ENCODE measurements at regions not wholly inside any gene's neighbourhood (a gene's known extent, or its start where the extent isn't known, plus 50 kb on each side); places are given as distances from the start of the nearest gene placed in this dataset.

DNA sequence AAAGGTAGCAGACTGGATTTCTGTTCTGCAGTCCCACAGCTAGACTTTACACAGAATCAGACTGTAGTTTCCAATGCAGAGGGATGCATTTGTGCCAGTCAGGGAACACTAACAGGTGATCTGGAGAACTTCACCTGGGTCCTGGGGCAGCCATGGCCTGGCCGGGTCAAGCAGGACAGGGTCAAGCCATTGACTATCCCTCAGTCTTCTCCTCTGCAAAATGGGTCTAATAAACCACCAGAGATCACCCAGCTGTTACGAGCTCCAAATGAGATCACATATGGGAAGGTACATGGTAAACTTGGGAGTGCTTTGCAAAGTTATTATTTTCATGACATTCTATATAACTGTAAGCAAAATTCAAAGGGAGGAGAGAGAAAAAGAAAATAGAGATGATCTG lies 294.1 kb downstream of the CDCA7 start:
- DNase-seq (ENCODE audit: low read depth) = no peak

DNA sequence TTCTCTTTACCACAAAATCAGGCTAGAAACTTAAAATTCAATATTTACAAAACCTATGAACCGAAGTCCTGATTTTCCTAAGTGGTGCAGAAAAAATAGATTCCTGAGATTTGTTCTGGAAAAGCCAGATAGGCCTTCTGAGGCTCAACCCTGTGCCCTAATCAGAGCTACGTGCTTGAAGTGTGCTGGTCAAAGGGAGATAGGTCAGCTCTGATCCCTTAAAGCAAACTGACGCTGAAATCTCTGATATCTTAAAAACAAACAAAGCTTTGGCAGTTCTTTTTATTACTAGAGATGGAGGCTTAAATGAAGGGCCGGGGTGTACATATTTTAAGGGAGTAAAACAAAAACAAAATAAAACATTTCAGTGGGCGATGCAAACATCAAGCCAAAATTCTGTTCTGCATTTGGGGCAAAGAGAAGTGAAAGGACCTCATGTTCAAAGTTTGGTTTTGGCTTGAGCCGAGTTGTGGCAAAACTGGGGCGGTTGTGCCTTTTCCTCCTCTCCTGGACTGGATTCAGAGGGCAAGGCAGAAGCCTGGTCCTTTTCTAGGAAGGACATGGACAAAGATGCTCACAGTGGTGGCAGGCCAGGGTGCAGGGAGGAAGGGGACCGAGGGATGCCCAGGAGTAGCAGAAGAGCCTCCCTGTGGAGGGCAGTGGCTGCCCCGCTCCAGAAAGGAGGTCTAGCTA lies 295.0 kb downstream of the CDCA7 start:
- no peak for DNase-seq (ENCODE audit: low read depth)

DNA sequence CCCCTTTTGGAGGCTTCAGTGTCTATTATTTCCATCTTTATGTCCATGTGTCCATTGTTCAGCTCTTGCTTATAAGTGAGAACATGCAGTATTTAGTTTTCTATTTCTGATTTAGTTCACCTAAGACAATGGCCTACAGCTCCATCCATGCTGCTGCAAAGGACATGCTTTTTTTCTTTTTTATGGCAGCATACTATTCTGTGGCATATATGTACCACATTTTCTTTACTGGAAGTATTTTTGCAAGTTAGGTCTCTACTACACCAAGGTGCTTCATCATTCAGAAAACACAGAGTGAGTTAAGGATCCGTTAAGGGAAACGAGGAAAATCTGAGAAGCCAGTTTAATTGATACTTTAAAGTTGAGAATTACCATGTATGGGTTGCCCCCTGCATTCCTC lies 297.2 kb downstream of the CDCA7 start:
- DNase-seq (ENCODE audit: low read depth) = no peak

DNA sequence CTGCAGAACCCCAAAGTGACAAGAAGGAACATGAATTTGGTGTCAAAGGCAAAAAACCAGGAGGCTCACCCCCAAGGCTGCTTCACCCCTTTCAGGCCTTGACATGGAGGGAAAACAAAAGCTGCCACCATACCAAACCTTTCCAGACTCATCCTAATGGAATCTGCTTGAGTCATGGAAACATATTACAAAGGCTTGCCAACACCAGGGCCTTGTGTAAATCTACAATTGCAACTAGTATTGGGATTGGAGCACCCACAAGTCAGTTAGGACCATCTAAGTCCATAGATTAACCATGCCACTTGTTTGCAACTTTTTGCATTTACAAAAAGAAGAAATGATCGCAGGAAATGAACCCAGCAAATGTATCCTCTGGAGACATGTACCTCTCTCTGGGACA lies 297.6 kb downstream of the CDCA7 start:
- peak; percentile 90 for DNase-seq (ENCODE audit: low read depth)

DNA sequence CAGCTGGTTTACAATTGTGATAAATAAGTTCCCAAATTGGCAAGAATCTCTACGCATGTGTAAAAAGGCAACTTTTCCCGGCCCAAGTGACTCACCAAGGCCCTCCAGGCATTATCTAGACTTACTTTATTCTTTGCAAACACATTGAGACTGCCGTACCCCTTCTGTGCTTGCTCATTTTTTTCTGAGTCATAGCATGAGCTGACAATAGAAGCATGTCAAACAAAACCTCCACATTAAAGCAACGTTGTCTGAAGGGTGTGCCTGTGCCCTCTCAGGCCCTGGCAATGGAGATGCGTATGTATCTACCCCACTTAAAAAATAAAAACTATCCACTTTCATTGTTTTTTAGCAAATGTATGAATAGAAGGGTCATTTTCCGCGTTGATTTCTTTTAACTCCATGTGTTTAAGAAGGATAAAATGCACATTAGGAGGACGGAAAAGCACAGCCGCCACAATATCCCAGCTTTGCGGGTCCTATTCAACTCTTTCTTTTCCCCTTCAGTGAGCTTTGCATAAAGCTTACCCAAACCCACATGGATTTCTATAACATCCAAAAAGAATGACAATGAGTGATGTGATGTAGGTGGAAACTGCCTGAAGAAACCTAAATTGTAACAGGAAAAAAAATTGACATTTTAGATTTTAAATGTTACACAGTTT lies 298.2 kb downstream of the CDCA7 start:
- peak; percentile 93 for DNase-seq (ENCODE audit: low read depth)

DNA sequence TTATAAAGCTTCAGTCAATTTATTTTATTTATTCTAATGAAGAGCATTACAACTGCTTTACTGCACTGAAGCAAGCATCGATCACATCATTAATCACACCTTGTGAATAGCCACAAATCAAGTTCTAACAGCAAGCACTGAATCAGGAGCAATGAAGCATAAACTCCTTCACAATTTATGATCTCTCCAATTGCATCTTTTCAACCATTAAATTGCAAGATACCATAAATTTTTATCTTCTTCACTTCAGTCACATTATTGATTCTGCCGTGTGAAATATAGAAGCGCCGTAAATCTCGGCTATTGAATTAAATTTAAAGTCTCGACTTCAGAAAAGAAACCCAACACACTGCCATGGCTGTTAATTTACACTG lies 298.7 kb downstream of the CDCA7 start:
- DNase-seq (ENCODE audit: low read depth) = no peak

DNA sequence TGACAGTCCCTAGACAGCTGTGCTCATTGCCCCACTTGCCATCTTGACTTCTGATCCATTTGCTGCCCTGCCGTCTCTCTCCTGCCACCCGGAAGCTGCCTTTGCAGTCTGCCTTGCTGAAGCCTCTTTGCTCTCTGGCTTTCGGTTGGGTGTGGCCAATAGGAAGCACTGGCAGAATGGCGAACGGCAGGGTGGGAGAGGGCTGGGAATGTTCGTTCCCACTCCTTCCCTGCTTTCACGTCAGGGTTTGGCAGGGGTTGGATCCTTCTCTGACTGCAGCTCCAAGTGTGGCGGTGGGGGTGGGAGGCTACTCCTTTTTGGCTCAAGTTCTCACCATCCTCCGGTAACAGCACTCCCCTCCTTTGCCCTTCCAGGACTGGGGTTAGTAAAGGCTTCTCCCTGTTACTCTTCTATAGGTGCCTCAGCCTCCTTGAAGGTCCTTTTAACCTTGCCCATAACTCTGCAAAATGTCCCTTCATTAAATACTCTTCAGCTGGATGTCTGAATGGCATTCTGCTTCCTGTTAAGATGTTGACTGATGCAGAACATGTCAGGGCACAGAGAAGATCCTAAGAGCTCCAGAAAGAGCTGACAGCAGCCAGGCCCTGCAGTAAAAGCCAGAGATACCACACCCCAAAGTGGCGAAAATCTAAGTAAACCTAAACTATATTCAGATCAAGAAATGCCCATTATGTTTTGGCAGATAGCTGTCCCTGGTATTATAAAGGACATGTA lies 299.7 kb downstream of the CDCA7 start:
- no peak for DNase-seq (ENCODE audit: low read depth)

DNA sequence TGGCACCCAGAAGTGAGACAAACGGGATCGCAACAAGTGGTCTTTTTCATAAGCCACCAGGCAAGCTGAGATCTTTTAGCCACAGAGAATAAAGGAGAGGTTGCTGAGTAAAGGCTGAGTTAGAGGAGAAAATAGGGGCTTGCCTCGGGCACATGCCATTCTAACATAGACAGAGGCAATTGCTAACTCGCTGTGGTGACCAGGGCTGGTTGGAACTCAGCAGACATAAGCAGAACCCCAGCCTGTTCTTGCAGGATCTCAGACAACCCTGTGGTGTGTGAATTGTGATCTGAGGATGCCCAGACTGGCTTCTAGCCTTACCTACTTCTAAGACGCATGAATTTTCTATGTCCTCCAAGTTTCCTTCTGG lies 300.2 kb downstream of the CDCA7 start:
- no peak for DNase-seq (ENCODE audit: low read depth)

DNA sequence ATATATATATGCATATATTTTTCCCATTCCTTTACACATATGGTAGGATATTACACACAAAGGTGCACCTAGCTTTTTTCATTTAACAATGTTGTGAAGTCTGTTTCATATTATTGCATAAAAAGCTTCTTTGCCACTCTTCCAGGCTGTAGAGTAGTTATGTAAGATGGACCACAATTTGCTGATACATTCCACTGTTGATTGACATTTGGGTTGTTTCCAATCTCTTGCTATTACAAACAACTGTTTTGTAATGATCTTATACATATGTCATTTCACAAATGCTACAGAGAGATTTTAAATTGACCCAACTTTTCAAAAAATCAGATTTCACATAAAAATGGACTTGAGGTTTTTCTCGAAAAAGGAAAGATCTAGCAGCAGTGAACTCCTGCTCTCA lies 301.4 kb downstream of the CDCA7 start:
- DNase-seq (ENCODE audit: low read depth) = peak; percentile 65

DNA sequence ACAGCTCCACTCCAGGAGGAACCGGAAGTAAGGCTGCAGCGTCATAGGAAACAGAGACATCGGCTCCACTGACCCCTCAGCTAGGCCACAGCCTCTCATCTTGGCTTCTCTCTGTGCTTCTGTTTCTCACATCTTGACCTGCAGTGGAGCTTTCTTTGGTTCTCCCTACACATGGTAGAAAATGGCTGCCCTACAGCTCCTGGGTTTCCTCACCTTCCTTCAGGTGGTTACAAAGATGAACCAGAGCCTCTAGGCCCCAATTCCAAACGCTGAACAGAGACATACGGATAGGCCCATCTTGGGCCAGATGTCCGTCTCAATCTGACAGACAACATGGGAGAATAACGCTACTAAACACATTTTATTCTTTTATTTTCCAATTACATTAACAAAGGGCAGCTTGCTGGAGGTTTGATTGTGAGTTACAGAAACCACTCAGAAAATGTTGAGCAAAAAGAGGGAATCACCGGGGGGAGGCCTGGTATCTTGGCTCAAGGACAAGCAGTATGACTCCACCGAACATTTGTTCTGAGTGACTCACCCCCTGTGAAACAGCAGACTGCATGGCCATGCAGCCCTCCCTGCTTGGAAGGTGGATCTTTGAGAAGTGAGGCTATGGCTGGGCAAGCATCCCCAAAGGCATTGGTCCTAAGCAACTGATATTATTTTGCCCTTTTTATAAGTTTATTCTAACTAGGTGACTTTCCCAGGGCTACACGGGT lies 303.5 kb downstream of the CDCA7 start:
- peak; percentile 94 for DNase-seq (ENCODE audit: low read depth)

DNA sequence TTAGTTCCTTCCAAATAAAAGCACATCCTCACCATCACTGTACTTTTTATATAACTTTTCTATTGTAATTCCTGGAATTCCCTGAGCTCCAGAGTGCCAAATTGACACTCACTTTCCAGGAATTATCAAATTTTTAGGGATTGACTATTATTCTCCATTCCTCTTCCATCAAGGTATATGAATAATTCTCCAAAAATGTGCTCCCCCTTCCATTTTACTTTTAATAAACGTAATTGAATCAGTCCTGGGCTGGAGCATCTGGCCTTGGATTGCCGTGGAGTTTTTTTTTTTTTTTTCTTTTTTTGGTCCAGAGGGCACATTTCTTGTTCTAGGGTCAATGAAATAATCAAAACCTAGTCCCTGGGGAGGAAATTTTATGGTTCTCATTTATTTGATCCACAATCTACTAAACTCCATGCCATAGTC lies 304.3 kb downstream of the CDCA7 start:
- DNase-seq (ENCODE audit: low read depth) = no peak

DNA sequence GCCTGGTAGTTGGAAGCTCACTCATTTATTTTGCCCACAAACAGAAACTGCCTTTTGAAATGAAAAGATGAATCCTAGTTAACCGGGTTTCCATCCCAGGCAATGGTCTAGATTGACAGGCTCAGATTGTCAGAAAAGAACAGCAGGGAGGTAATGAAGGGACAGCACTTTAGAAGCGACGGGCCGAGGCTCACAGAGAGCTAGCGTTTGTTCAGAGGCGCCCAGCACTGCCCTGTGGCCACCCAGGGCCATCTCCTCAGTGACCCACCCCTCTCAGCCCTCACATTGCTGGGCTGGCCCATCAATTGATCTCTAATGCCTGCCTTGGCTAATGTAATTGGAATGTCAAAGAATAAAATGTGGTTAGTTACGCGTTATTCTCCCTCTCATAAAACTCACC lies 304.8 kb downstream of the CDCA7 start:
- DNase-seq (ENCODE audit: low read depth) = no peak

DNA sequence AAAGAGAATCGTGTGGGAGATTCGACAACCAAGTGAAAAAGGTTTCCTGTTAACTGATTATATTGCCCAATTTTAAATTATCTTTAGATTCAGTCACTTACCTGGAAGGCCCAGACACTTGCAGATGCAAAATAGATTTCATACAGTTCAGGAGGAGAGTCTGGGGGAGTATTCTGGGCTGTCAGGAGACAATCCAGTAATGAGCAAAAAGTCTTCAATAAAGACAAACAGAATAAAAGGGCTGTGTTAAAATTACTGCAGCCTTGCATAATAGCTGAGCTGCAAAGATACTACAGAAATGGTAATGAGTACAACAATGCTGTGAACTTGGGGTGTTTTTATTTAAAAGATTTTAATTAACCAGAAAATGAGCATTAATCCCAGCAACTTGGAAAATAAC lies 303.6 kb downstream of the SP3 start:
- DNase-seq (ENCODE audit: low read depth) = no peak

DNA sequence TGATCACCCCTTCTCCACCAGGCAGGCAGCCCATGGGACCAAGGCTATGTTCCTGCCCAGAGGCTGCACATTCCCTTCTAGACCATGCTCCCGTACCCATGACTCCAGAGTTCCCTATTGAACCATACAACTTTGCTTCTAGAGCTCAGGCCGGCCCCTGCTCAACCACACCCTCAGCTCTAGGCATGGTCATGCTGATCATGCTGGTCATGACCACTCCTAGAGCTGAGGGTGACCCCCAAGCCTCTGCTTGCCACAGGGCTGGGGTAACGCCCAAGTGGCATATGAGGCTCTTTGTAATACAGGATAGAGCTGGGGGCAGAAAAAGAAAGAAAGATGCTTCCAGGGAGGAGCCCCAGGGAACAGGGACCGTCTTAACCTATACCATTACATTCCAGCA lies 301.8 kb downstream of the SP3 start:
- no peak for DNase-seq (ENCODE audit: low read depth)

DNA sequence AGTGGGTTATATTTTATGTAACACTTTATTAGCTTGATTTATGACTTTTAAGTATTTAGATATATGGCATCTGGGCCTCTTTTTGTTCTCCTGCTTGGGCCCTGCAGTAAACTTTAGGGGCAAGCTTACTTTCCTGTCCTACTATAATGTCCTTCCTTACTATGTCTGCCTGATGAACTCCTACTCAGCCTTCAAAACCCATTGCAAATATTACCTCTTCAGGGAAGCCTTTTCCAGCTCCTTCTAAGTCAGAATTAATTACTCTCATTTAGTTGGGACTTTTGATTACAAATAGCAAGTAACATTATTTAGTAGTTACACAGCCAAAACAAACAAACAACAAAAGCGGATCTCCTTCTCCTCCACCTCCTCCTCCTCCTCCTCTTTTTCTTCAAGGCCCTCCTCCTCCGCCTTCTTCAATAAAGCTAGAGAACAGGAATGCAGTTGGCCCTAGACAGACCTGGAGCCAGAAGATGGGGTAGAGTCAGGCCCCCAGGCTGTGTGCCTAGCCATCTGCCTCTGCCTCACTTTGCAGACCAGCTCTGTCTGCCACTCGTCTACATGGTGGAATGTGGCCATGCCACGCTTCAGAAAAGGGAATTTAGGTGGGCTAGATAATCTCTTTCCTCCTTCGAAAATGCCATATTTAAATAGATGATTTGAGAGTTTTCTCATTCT lies 301.2 kb downstream of the SP3 start:
- no peak for DNase-seq (ENCODE audit: low read depth)

DNA sequence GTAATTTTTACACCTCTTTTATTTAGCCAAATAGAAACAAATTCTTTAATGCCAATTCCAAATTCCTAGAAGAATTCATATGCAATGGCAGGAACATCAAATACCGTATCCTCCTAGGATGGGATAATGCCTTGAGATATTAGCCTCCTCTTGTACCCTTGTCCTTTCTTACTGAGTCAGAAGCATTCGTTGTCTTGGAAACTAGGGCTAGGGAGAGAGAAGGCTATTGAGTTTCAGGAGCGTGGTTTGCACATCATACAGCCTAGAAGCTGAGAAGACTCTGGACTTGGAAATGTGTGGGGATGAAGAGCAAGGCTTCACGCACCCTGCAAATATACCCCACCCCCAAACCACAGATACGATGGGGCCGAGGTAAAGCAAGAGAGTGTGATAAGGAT lies 300.7 kb downstream of the SP3 start:
- DNase-seq (ENCODE audit: low read depth) = no peak

DNA sequence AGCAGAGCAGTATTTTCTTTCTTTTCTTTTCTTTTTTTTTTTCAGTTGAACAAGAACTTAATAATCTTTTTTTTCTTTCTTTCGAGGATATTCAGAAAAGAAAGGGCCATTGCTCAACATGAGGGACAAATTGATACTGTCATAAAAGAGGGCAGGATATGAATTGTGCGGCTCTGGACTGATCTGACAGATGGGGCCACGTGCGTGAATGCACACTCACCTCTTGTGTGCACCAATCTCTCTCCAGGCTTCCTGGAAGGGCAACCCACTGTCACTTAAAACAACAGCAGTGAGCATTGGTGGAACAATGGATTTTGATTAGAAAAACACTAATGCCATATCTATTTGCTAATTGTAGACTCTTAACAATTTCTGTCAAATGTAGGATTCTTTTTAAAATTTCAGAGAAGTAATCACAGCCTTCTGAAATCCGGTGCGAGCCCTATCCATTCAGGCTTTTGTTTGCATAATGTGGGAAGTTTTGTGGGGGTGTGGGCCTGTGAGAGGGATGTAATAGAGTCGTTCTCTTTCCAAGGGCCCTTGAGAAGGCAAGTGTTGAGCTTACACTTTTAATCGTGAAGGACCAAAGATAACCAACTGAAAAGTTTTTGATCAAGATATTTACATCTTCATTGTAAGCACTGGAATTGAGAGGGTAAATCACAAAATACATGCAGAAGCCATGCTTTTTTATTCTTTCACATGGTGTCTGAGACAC lies 298.8 kb downstream of the SP3 start:
- DNase-seq (ENCODE audit: low read depth) = no peak

DNA sequence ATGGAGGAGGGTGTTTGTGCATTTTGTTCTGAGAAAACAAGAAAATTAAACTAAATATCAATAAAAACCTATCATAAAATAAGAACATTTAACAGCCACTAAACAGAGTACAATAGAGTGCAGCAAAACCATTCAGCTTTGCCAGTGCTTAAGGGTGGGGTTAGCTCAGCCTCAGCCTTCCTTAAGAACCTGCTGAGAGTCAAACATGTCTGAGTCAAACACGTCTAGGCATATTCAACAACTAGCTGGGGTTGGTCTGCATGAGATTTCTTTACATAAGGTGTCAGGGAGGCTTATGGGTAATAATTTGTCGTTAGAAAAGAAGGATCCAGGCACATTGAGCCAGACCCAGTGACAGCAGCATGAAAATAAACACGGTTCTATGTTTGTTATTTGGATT lies 298.2 kb downstream of the SP3 start:
- no peak for DNase-seq (ENCODE audit: low read depth)

DNA sequence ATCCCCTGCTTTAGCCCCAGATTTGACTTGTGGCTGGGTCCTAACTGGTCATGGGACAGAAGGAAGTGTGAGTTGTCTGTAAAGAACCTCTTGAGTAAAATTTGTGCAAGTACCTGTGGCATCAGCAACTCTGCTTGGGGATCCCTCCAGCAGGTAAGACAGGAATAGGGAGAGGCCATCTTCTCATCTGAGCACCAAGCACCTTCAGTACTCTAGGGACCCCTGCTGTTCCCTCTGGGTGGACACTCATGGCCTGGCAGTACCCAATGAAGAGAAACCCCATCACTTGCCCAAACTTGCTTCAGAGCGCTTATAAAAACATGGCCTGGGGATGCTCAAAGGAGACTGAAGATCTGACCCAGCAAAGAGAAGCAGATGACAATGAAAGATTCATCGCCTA lies 297.8 kb downstream of the SP3 start:
- peak; percentile 22 for DNase-seq (ENCODE audit: low read depth)

DNA sequence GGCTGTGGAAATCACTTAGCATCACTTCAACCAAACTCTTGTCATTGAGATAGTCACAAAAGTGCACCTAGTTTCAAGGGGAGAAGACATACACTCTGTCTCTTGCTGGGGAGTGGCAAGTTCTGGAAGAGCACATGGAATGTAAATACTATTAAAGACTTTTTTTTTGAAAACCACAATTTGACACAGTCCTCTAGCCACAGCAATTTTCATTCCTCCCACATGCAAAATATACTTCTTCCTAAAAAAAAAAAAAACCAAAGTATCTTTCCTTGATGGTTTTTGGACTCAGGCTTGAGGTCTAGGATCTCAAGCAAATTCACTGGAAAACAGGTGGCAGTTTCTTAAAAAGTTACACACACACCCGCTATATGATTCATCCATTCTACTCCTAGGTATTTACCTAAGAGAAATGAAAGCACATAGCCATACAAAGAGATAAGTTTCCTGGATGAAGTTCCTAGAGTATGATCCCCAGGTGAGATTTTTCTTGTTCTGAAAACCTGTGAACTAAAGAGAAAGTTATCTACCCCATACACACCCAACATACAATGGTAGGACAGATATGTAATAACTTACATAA lies 295.8 kb downstream of the SP3 start:
- DNase-seq (ENCODE audit: low read depth) = no peak

DNA sequence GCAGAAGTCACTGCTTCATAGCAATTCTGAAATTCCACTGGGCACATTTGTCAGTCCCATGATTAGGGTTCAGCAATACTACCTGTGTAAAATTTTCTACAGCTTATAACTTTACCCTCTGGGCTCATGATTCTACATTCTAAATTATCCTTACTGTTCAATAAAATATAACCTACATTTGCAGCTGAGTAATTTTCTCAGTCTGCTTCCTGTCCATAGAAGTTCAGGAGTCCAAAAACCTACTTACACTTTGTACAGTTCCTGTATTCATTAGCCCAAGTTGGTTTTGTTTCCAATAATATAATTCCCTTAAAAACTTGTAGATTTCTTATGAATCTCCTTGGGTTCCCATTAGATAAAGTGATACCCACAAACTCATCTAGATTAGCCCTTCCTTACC lies 295.3 kb downstream of the SP3 start:
- no peak for DNase-seq (ENCODE audit: low read depth)

Measured in amniotic epithelial cell (primary cell).